ENCODE measurements at regions not wholly inside any gene's neighbourhood (a gene's known extent, or its start where the extent isn't known, plus 50 kb on each side); places are given as distances from the start of the nearest gene placed in this dataset.

GRCh38 chr15:31513178-31513577, 186.5 kb downstream of the KLF13 start:
- DNase-seq: no peak

DNA sequence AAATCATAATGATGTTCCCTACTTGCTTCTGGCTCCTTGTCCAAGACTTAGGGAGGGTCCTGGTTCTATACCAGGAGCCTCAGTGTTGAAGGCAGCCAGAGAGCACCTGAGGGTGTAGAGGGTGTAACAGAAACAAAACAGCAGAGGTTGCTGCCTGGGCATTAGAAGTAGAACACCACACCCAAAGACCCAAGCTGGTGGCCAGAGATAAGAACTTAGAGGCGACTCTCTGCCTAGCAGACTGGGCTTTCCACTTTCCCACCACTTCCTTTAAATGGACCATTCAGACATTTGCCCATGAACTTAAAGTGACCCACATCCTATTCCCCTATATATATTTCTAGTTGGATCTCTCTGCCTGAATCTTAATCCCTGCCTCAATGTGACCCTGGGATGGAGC, 189.8 kb downstream of the KLF13 start:
- DNase-seq: no peak

DNA sequence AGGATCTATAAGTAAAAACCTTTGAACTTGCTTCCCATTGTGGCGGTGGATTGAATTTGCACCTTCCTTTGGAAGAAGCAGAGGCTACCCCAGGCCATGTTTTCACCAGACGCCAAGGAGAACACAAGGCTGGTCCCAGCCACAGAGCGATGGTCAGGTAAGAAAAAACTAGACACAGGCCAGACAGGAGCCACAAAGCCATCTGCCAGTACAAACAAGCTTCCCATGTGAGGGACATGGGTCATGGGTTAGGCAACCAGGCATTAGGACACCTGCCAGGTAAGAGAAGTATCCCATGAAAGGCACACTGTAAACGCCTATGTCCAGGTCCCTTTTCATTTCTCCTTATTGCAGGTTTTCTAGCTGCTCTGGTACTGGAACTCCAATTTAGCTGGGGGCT, 190.2 kb downstream of the KLF13 start:
- DNase-seq: no peak

GRCh38 chr15:31517711-31518110, 191.1 kb downstream of the KLF13 start:
- no peak for DNase-seq

DNA sequence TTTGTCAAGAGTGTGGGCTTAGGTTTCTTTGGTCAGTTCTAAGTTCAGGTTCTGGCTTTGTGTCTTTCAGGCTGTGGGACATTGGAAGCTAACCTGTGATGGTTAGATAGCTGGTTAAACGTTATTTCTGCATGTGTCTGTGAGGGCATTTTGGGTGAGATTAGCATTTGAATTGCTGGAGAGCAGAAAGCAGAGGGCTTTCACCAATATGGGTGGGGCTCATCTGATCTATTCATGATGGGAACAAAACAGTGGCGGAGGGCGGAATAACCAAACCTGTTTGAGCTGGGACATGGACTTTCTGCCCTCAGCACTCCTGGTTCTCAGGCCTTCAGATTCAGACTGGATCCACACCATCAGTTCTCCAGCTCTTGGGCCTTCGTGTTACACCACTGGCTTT, 195.4 kb downstream of the KLF13 start:
- DNase-seq: no peak

DNA sequence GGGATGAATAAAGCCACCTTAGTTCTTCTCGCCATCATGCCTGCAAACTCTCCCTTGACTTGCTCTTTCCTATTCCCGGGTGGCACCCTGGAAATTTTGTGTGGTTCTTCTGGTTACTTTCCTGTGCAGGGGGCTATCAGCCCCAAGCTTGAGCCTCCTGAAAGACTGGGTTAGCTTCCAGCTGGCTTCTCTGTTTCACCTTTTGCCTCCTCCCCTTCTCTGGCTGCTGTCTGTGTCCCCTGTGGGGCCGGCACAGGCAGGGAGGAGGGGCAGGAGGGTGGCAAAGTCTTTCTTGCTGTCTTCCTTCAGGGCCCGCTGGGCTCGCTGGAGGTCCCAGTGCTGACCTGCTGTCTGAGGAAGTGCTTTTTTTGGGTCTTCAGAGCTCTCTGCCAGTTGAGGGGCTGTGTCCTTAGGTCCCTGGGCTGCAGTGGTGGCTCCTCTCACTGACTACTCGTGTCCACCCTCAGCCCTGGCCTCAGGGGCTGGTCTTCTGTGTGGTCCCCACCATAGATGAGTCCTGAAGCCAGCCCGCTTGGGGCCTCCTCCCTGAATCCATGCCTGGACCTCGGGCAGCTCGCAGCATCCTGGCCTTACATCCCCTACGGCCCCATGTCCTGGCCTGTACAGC, 196.5 kb downstream of the KLF13 start:
- no peak for DNase-seq

- no peak for DNase-seq
Measured at GRCh38 chr15:31523655-31524049, 197.0 kb downstream of the KLF13 start.

GRCh38 chr15:31525185-31525695, 198.6 kb downstream of the KLF13 start:
- no peak for DNase-seq

DNA sequence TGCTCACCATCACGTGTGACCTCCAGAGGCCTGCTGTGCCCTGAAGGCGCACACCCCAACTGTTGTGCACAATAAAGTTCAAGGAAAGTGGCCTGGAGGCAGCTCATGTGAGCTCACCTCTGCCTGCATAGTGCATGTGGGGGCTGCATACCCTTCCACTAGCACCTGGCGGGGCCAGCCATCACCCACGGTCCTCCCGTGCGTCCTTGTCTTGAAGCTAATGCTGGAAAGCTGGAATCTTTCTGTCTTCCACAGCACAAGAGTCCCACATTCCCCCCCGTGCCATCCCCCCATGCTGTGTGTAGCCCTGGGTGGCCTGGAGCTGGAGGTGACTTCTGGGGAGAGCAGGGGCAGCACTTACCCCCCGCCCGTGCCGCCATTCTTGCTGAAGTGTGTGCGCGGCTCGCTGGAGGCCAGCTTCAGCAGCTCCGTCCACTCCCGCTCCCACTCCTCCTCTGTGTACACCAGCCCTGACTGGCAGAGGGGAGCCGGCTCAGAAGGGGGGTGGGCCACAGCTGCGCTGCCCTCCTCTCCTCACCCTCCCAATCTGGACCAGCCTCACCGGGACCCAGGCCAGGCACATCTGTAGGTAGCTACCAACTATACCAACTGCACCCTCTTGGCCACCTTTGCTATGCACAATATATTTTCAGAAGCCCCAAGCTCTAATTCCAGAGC, 199.5 kb downstream of the KLF13 start:
- no peak for DNase-seq

DNA sequence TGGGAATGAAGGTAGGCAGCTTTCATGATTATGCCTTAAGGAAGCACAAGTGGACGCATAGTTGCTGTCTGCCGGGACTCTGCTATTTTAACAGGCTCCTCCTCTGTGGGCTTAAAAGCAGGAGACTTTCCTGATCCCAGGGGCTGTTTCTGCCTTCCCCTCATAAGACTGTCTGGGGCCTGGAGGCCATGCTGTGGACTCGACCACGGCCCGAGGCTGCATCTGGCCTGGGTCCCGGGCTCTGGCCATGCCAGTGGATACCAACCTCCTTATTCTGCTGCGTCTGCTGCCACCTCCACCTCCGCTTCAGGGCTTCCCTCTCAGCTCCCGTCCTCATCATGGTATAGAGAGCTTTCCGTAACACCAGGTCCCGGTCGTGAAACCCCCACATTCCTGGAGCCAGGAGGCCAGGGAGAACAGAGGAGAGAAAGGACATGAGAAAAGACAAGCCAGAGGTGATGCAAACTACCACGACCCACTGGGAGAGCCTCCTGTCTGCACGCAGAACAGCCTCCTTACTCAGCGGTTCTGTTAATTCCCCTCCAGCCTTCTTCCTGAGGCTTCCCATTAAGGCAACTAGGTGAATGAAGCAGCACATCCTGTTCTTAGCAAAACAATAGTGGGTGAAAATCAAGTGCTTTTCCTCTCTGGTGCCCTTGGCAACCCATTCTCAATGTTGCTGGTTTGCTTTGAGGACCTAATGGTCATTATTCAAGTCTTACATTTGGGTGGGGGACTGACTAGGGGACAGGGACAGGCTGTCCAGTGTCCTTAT, 200.5 kb downstream of the KLF13 start:
- no peak for DNase-seq

GRCh38 chr15:31528846-31529245, 202.2 kb downstream of the KLF13 start:
- no peak for DNase-seq

DNA sequence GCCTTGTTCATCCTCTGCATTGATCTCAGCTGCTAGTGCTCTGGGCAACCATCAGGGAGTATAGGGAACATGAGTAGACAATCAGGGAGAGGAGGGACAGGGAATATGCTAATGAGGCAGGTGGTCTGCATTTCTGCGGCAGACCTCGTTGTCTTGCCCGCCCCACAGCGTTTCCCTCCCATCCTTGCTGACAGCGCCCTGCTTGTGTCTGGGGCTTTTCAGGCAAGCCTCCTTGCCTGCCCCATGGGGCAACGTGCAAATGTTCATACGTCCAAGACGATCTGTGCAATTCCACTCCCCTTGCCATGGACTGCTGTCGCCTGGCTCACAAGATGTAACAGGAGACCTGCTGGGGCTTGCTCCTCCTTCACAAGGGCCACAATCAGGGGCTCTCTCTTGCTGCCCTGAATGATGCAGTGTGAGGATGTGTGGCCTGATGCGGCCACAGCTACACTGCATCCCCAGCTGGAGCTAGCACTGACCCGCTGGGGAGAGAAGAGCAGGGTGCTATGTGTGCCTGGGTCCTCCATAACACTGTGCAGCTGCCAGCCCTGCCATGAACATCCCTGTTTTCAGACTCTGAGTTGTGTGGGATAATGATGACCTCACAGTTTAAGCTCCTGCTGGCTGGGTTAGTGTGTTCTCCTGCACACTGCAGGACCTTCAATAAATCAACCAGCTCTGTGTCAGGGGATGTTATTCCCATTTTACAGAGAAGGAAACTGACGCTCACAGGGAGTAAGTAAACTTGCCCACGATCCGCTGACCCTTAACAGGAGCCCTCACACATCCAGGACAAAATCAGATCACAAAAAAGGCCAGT, 211.3 kb downstream of the KLF13 start:
- DNase-seq: no peak

DNA sequence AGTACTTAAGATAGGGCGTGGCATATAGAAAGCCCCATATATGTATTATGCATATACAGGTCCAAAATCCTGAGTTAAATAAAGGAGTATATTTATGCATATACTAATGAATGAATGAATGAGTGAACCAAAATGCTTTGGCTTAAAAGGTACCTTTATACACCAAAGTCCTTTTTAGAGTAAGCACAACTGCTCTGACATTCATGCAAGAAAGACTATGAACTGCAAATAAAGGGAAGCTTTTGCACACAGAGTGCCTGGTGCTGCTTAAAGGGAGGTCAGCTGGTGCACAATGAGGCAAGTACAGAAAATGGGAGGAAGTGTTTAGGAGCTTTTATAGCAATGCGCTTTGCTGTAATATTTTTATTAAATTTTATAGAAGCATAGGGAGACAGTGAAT, 214.0 kb downstream of the KLF13 start:
- no peak for DNase-seq

DNA sequence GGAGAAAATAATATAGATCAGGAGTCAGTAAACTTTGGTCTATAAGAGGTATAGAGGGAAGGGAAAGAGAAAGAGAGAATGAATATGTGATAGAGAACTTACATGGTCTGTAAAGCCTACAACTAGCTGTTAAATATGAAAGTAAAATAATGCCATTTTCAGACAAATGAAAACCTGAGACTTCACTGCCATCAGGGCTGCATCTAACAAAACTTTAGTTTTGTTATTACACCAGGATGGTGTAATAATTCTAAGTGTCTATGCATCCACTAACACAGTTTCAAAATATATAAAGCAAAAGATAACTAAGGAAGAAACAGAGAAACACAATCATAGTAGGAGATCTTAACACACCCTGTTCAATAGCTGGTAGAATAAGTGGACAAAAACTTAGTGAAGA, 217.7 kb downstream of the KLF13 start:
- no peak for DNase-seq

DNA sequence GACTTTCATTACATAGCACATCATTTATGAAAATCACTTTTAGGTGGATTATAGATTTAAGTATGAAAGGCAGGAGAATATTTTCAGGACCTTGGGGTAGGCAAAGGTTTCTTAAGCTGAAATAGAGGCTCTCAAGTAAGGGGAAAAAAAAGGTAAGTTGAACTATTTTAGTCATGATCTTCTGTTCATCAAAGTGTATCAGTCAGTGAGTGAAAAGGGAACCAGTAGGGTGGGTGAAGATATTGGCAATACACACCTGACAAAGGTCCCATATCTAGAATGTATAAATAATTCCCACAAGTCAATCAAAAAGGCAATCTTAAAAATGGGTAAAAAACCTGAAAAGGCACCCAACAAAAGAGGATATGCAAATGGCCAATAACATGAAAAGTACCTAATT, 218.6 kb downstream of the KLF13 start:
- no peak for DNase-seq

DNA sequence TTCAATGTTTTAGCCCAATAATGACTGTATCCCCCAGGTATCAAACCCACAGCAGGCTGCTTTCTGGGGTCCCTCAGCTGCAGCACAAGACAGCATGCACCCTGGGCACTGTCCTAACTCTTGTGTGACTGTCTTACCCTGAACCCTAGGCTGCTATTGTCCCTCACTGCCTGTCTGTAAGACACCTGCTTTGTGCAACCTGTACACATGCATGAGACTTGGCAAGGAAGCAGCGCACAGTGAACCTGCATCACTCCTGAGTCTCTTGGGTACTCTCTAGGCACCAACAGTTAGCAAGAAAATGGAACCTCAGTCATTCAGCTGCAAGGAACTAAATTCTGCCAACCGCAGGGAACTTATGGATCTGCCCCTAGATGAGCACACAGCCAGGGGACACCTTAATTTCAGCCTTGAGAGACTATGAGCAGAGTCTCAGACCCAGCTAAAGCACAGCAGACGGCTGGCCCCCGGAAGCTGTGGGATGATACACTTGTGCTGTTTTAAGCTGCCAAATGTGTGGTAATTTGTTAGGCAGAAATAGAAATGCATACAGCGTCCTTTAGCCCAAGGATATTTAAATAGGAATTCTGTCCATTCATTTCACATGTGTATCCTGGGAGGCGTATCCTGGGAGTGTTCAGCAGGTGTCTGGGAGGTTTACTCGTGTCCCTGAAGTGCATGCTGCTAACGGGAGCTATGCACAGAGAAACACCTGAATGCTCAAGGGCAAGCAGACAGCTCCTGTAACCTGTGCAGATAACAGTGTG, 223.8 kb downstream of the KLF13 start:
- DNase-seq: no peak

DNA sequence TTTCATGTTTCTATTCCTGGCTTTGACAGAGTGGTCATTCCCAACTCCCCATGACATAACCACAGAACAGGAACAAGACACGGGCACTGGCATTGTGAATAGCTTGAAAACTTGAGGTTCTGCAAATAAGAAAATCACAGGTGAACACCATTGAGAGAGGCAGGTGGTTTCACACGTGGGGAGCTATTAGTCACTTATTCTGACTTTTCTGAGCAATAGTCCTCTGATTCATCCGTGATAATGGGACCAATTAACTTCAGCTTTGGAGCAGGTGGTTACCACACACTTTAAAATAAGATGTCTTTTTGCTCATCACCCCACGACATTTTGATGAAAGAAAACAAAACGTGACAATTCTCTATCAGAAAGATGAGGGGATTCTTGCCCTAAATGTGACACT, 224.7 kb downstream of the KLF13 start:
- no peak for DNase-seq

GRCh38 chr15:31552482-31553099, 226.0 kb downstream of the KLF13 start:
- DNase-seq: no peak

DNA sequence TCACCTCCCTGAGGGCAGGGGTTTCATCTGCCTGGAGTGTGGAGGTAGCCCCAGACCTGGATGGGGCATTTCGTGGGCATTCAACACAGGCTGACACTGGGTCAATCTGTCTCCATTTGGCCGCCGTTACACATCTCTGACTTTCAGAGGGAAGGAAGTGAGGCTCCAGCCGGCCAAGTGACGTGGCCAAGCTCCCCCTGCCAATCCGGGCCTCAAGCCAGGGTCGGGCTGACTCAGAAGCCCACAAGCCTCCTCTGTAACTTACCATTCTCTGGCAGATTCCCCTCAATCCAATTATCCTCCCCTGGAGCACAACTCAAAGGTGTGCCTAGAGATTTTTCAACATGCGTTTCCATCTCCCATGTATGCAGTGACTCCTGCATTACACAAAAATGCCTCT, 227.6 kb downstream of the KLF13 start:
- DNase-seq: no peak

DNA sequence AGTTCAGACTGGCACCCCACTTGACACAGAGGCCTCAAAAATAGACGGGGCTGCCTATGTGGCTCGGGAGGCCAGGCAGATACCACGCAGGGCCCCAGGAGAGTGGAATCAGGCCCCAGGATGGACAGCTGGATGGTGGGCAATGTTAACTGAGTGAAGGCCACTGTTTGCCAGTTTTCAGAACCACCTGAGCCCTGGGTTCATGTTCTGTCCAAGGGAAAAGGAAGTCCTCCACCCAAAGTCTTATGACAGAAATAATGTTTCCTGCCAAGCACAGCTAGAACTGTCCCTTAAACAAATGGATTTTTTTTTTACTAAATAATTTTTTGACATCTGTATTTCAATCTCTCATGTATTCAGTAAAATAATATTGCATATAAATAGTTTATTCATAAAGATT, 228.4 kb downstream of the KLF13 start:
- no peak for DNase-seq

DNA sequence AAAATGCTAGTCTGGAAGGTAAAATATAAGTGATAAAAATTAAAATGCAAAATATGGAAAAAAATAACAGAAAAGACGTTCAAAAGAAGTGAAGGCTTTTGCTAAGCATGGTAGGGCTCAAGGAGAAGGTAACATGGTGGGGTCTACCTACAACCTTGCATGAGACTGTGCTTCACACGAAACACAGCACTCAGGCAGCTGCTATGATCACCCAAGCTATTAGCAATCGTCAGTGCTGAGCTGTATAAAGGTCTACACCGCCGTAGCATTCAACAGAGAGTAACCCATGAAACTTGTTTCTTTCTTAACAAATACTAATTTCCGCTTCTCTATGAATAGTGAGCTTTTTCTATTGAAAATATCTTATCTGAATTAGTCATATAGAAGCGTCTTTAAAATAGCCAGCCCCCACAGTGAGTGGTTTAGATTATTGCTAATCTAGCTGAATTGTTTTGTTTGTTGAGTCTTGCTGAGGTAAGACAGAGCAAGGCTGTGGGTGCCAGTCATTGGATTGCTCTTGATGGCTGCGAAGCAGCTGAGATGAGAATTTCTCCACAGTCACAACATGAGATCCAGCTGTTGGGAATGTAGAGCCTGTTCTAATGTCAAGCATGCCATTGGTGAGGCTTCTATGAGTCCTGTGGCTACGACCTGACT, 230.0 kb downstream of the KLF13 start:
- DNase-seq: no peak

All from activated CD4-positive, alpha-beta T cell treated with anti-CD3 and anti-CD28 coated beads, Interleukin-2, Interleukin-6, amounts not matched to agents 100 ng/mL and 50 ng/mL, durations not matched to agents 16 hours and 8 hours (primary cell).